Endodermal cell (in vitro differentiated cells): ENCODE measurements at regions not wholly inside any gene's neighbourhood (a gene's known extent, or its start where the extent isn't known, plus 50 kb on each side); places are given as distances from the start of the nearest gene placed in this dataset. TPM values are rescaled to one million over a fixed set of nuclear protein-coding genes. Genes with fewer than 3 reads are reported as not detected.

Source experiments
- DNase-seq: peaks from one replicate; pipeline ENCODE4 v3.0.0-alpha.2; 2017
- H3K27ac ChIP-seq: 2 replicates; pipeline ENCODE4 v1.5.1; 2013; ENCODE audit warnings: mild to moderate bottlenecking, low read depth, low read length, moderate library complexity
- H3K27me3 ChIP-seq: 2 replicates; pipeline ENCODE4 v1.6.1; 2013; ENCODE audit warnings: mild to moderate bottlenecking, low read length, moderate library complexity; ENCODE audit not compliant: insufficient read depth, control insufficient read depth, poor library complexity, severe bottlenecking
- H3K36me3 ChIP-seq: 2 replicates; pipeline ENCODE4 v1.7.0; 2013; ENCODE audit warnings: mild to moderate bottlenecking, low read length, moderate library complexity; ENCODE audit not compliant: control insufficient read depth, insufficient read depth
- H3K4me1 ChIP-seq: one replicate; pipeline ENCODE4 v1.7.0; 2013; ENCODE audit warnings: low read length; ENCODE audit not compliant: control insufficient read depth, insufficient read depth
- H3K4me3 ChIP-seq: 2 replicates; pipeline ENCODE4 v1.5.1; 2013; ENCODE audit warnings: mild to moderate bottlenecking, low read length, moderate library complexity
- H3K9ac ChIP-seq: 2 replicates; pipeline ENCODE4 v1.6.1; 2013; ENCODE audit warnings: mild to moderate bottlenecking, low read length, moderate library complexity; ENCODE audit not compliant: poor library complexity, severe bottlenecking; ENCODE audit errors: extremely low read depth
- H3K9me3 ChIP-seq: 2 replicates; pipeline ENCODE4 v1.6.1; 2013; ENCODE audit warnings: mild to moderate bottlenecking, low read length, moderate library complexity; ENCODE audit not compliant: control insufficient read depth
- H3K27ac Mint-ChIP-seq: 2 replicates; pipeline ENCODE4 v1.8.0; 2020; ENCODE audit warnings: mixed read lengths
- H3K27me3 Mint-ChIP-seq: 2 replicates; pipeline ENCODE4 v1.8.0; 2021; ENCODE audit warnings: mild to moderate bottlenecking, mixed read lengths; ENCODE audit not compliant: insufficient read depth
- H3K36me3 Mint-ChIP-seq: 2 replicates; pipeline ENCODE4 v1.8.0; 2020; ENCODE audit warnings: low read depth, mixed read lengths
- H3K4me1 Mint-ChIP-seq: 2 replicates; pipeline ENCODE4 v1.8.0; 2020; ENCODE audit warnings: mixed read lengths
- H3K4me3 Mint-ChIP-seq: 2 replicates; pipeline ENCODE4 v1.8.0; 2020; ENCODE audit warnings: mild to moderate bottlenecking, moderate library complexity, mixed read lengths
- H3K9me3 Mint-ChIP-seq: 2 replicates; pipeline ENCODE4 v1.8.0; 2020; ENCODE audit warnings: mild to moderate bottlenecking, mixed read lengths
- WGBS, 2 experiments: methylation state at CpG; one replicate each; pipeline versions ENCODE4 v1.1.5 to v1.1.7; 2013; ENCODE audit warnings: missing lambda C conversion rate in 2 of 2, mixed read lengths in 1 of 2; ENCODE audit not compliant: insufficient coverage in 1 of 2, insufficient read length in 1 of 2; 5-methylcytosine and 5-hydroxymethylcytosine counted together
- microRNA-seq: library from miRNA; unstranded; fragments of <30 nt; microRNA quantifications from one replicate; pipeline ENCODE4 v1.2.0, GENCODE V29; 2020; ENCODE audit warnings: borderline microRNAs expressed
- TF ChIP-seq, protein P1 (sequence below): fragments of 200-600 bp; sonication (generic); conservative IDR thresholded peaks from 2 replicates; pipeline ENCODE4 v1.5.0; 2021; ENCODE audit warnings: antibody characterized with exemption, mild to moderate bottlenecking

DNA sequence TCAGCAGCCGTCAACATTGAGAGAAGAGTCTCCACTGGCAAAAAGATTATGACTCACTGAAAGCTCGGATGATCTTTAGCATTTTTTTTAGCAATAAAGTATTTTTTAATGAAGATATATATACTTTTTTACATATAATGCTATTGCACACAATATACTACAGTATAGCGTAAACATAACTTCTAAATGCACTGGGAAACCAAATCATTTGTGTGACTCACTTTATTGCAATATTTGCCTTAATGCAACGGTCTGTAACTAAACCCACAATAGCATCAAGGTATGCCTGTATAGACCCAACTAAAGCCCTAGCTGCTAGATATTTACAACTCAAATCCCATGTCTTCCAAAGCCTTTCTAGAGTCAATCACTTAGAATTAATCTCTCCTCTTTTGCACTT lies 52.3 kb upstream of the EDNRA start:
- Histone ChIP-seq H3K36me3 (no peaks in the 10 kb centered on the region), H3K27ac (no peak overlapping the region), H3K27me3 (no peaks in the 10 kb centered on the region), H3K9ac (no peak overlapping the region), H3K9me3 (peaks cover 15% of the 10 kb centered on the region), H3K4me3 (no peak overlapping the region), H3K4me1 (no peaks in the 10 kb centered on the region)
- H3K36me3 Mint-ChIP-seq = no peaks in the 10 kb centered on the region
- H3K4me1 Mint-ChIP-seq = no peaks in the 10 kb centered on the region
- H3K4me3 Mint-ChIP-seq = no peak overlapping the region
- TF ChIP-seq, protein P1, sequence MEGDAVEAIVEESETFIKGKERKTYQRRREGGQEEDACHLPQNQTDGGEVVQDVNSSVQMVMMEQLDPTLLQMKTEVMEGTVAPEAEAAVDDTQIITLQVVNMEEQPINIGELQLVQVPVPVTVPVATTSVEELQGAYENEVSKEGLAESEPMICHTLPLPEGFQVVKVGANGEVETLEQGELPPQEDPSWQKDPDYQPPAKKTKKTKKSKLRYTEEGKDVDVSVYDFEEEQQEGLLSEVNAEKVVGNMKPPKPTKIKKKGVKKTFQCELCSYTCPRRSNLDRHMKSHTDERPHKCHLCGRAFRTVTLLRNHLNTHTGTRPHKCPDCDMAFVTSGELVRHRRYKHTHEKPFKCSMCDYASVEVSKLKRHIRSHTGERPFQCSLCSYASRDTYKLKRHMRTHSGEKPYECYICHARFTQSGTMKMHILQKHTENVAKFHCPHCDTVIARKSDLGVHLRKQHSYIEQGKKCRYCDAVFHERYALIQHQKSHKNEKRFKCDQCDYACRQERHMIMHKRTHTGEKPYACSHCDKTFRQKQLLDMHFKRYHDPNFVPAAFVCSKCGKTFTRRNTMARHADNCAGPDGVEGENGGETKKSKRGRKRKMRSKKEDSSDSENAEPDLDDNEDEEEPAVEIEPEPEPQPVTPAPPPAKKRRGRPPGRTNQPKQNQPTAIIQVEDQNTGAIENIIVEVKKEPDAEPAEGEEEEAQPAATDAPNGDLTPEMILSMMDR = no peak
- 90 to 93% methylated on average over 2 to 4 of the region's 4 CpGs for WGBS, 2 experiments
- H3K9me3 Mint-ChIP-seq = peaks cover 11% of the 10 kb centered on the region
- no peaks in the 10 kb centered on the region for H3K27me3 Mint-ChIP-seq
- no peak overlapping the region for H3K27ac Mint-ChIP-seq
- no peak for DNase-seq

GRCh38 chr4:147430111-147430510 lies 50.8 kb upstream of the EDNRA start:
- Mint-ChIP-seq H3K36me3 (no peaks in the 10 kb centered on the region), H3K9me3 (peaks cover 11% of the 10 kb centered on the region), H3K4me1 (no peaks in the 10 kb centered on the region), H3K4me3 (no peak overlapping the region), H3K27ac (no peak overlapping the region), H3K27me3 (no peaks in the 10 kb centered on the region)
- H3K36me3 ChIP-seq = no peaks in the 10 kb centered on the region
- DNase-seq = no peak
- WGBS, 2 experiments = 81 to 83% methylated on average over 2 of the region's 2 CpGs
- no peaks in the 10 kb centered on the region for H3K4me1 ChIP-seq
- TF ChIP-seq, protein P1 = no peak
- no peak overlapping the region for H3K4me3 ChIP-seq
- H3K27me3 ChIP-seq = no peaks in the 10 kb centered on the region
- H3K27ac ChIP-seq = no peak overlapping the region
- H3K9me3 ChIP-seq = peaks cover 15% of the 10 kb centered on the region
- H3K9ac ChIP-seq = no peak overlapping the region

Small RNA genes in the stretch of these regions (microRNA-seq; reads per million reads assigned to microRNA genes)
- gene MIR548G = not detected
